ENCODE measurements at regions not wholly inside any gene's neighbourhood (a gene's known extent, or its start where the extent isn't known, plus 50 kb on each side); places are given as distances from the start of the nearest gene placed in this dataset.

GRCh38 chr10:28880683-28880950 lies 203.3 kb downstream of the BAMBI start:
- no peak for DNase-seq (ENCODE audit: low spot score in 2 of 2)
- H3K4me3 ChIP-seq (ENCODE audit: low read depth, poor library complexity, severe bottlenecking): no peak overlapping the region
- intact Hi-C loops (cut with DNase I; ENCODE audit: low total_unique reads): no loop called here
- TF ChIP-seq POLR2A (IDR thresholded peaks at IDR 0.05) (no peak), CTCF (IDR thresholded peaks at IDR 0.05) (no peak)
- whole genome bisulfite sequencing, 2 donors: 75 to 86% methylated on average over 3 of the region's 3 CpGs

- no peak for DNase-seq (ENCODE audit: low spot score in 2 of 2)
- TF ChIP-seq CTCF (IDR thresholded peaks at IDR 0.05) (no peak), POLR2A (IDR thresholded peaks at IDR 0.05) (no peak)
- no peak overlapping the region for H3K4me3 ChIP-seq (ENCODE audit: low read depth, poor library complexity, severe bottlenecking)
- 84 to 85% methylated on average over 3 of the region's 3 CpGs for WGBS, 2 donors
- intact Hi-C loops (cut with DNase I; ENCODE audit: low total_unique reads): no loop called here
These were observed 204.0 kb downstream of the BAMBI start for GRCh38 chr10:28881171-28881882.

GRCh38 chr10:28883741-28884423 lies 206.6 kb downstream of the BAMBI start:
- TF ChIP-seq POLR2A (IDR thresholded peaks at IDR 0.05) (no peak), CTCF (IDR thresholded peaks at IDR 0.05) (no peak)
- DNase-seq (ENCODE audit: low spot score in 2 of 2): no peak
- intact Hi-C loops (cut with DNase I; ENCODE audit: low total_unique reads): no loop called here
- WGBS, 2 donors: 79 to 81% methylated on average over 8 of the region's 8 CpGs
- no peak overlapping the region for H3K4me3 ChIP-seq (ENCODE audit: low read depth, poor library complexity, severe bottlenecking)

- no peak for TF ChIP-seq POLR2A (IDR thresholded peaks at IDR 0.05)
- TF ChIP-seq CTCF (IDR thresholded peaks at IDR 0.05): no peak
- DNase-seq (ENCODE audit: low spot score in 2 of 2): no peak
- intact Hi-C loops (cut with DNase I; ENCODE audit: low total_unique reads): no loop called here
- WGBS, 2 donors: 83 to 89% methylated on average over 5 of the region's 5 CpGs
- H3K4me3 ChIP-seq (ENCODE audit: low read depth, poor library complexity, severe bottlenecking): no peak overlapping the region
These were observed 213.0 kb downstream of the BAMBI start for GRCh38 chr10:28890121-28890950.

- whole genome bisulfite sequencing, 2 donors: 69% methylated on average over 6 of the region's 6 CpGs
- peak in 1 of 2 donors; percentile 21 for DNase-seq (ENCODE audit: low spot score in 2 of 2)
- H3K4me3 ChIP-seq (ENCODE audit: low read depth, poor library complexity, severe bottlenecking): no peak overlapping the region
- no peak for TF ChIP-seq CTCF (IDR thresholded peaks at IDR 0.05)
- no peak for TF ChIP-seq POLR2A (IDR thresholded peaks at IDR 0.05)
- intact Hi-C loops (cut with DNase I; ENCODE audit: low total_unique reads): no loop called here
These were observed 213.9 kb downstream of the BAMBI start for GRCh38 chr10:28891058-28891713.

Data from lower leg skin (tissue), 4 donors.